DOHH2 (cell line): ENCODE measurements at regions not wholly inside any gene's neighbourhood (a gene's known extent, or its start where the extent isn't known, plus 50 kb on each side); places are given as distances from the start of the nearest gene placed in this dataset.

ENCODE experiments used
- H3F3A ChIP-seq: fragments of 200-600 bp; sonication (generic), shearing (Covaris generic); 2 replicates; pipeline ENCODE4 v1.6.0; 2016; ENCODE audit warnings: antibody characterized with exemption, mild to moderate bottlenecking; ENCODE audit not compliant: control insufficient read depth, insufficient read depth
- H3K27ac ChIP-seq: fragments of 200-600 bp; sonication (generic); 2 replicates; pipeline ENCODE4 v1.5.1; 2014; ENCODE audit warnings: low read depth, mild to moderate bottlenecking, low read length, moderate library complexity
- H3K27me3 ChIP-seq: fragments of 200-600 bp; sonication (generic); 2 replicates; pipeline ENCODE4 v1.6.1; 2014; ENCODE audit warnings: mild to moderate bottlenecking, low read length, mixed read lengths; ENCODE audit not compliant: control insufficient read depth
- H3K36me3 ChIP-seq: fragments of 200-600 bp; sonication (generic); 2 replicates; pipeline ENCODE4 v1.6.1; 2014; ENCODE audit warnings: mild to moderate bottlenecking, low read length, moderate library complexity, mixed read lengths; ENCODE audit not compliant: control insufficient read depth
- H3K4me1 ChIP-seq: fragments of 200-600 bp; sonication (generic); 2 replicates; pipeline ENCODE4 v1.6.1; 2014; ENCODE audit warnings: mild to moderate bottlenecking, low read length, mixed read lengths; ENCODE audit not compliant: control insufficient read depth
- H3K4me2 ChIP-seq: fragments of 200-600 bp; sonication (generic); 2 replicates; pipeline ENCODE4 v1.6.0; 2014; ENCODE audit warnings: mild to moderate bottlenecking, low read length, moderate library complexity
- H3K4me3 ChIP-seq: fragments of 200-600 bp; sonication (generic); 2 replicates; pipeline ENCODE4 v1.5.1; 2014; ENCODE audit warnings: mild to moderate bottlenecking, low read length, mixed read lengths
- H3K79me2 ChIP-seq: fragments of 200-600 bp; sonication (generic); 2 replicates; pipeline ENCODE4 v1.6.1; 2014; ENCODE audit warnings: mild to moderate bottlenecking, low read length, mixed read lengths; ENCODE audit not compliant: control insufficient read depth
- H3K9me2 ChIP-seq: fragments of 200-600 bp; sonication (generic); replicated peaks from 2 replicates; pipeline ENCODE4 v1.6.1; 2014; ENCODE audit warnings: mild to moderate bottlenecking, low read length, mixed read lengths; ENCODE audit not compliant: control insufficient read depth
- H3K9me3 ChIP-seq: fragments of 200-600 bp; sonication (generic); 2 replicates; pipeline ENCODE4 v1.6.1; 2014; ENCODE audit warnings: antibody characterized with exemption, low read length, mixed read lengths; ENCODE audit not compliant: control insufficient read depth, insufficient read depth
- H4K20me1 ChIP-seq: fragments of 200-600 bp; sonication (generic); 2 replicates; pipeline ENCODE4 v1.6.0; 2014; ENCODE audit warnings: low read depth, mild to moderate bottlenecking, antibody characterized with exemption, low read length, moderate library complexity; ENCODE audit not compliant: control insufficient read depth, insufficient read depth
- CTCF ChIP-seq: fragments of 200-600 bp; sonication (generic); IDR thresholded peaks from one replicate; pipeline ENCODE4 v1.5.1; 2014; ENCODE audit warnings: antibody characterized with exemption, mild to moderate bottlenecking, low read depth, low read length; ENCODE audit not compliant: poor library complexity, severe bottlenecking
- EZH2phosphoT487 ChIP-seq: fragments of 200-600 bp; sonication (generic); IDR thresholded peaks from 2 replicates; pipeline ENCODE4 v1.6.1; 2017; ENCODE audit warnings: borderline replicate concordance, mild to moderate bottlenecking, antibody characterized with exemption, low read length, moderate library complexity, mixed read lengths

- TF ChIP-seq CTCF (no peak), EZH2phosphoT487 (no peak)
- no peak overlapping the region for H3K27ac ChIP-seq
Observed at GRCh38 chr5:123951582-123951977, 439.6 kb downstream of the CSNK1G3 start.

GRCh38 chr5:123950701-123951581, 439.0 kb downstream of the CSNK1G3 start:
- H4K20me1 ChIP-seq: no peaks in the 10 kb centered on the region
- no peaks in the 10 kb centered on the region for H3K9me3 ChIP-seq
- H3K79me2 ChIP-seq: no peaks in the 10 kb centered on the region
- H3F3A ChIP-seq: no peaks in the 10 kb centered on the region
- H3K4me1 ChIP-seq: no peaks in the 10 kb centered on the region
- H3K27ac ChIP-seq: no peak overlapping the region
- no peak overlapping the region for H3K4me2 ChIP-seq
- H3K27me3 ChIP-seq: no peaks in the 10 kb centered on the region
- H3K9me2 ChIP-seq: no peaks in the 10 kb centered on the region
- TF ChIP-seq EZH2phosphoT487: no peak
- H3K36me3 ChIP-seq: no peaks in the 10 kb centered on the region
- no peak overlapping the region for H3K4me3 ChIP-seq

More at GRCh38 chr5:123951582-123951977, 439.6 kb downstream of the CSNK1G3 start:
- Histone ChIP-seq H3K27me3 (no peaks in the 10 kb centered on the region), H3K79me2 (no peaks in the 10 kb centered on the region), H3K4me3 (no peak overlapping the region), H3K4me2 (no peak overlapping the region), H3F3A (no peaks in the 10 kb centered on the region), H3K9me2 (no peaks in the 10 kb centered on the region), H3K9me3 (no peaks in the 10 kb centered on the region), H4K20me1 (no peaks in the 10 kb centered on the region), H3K4me1 (no peaks in the 10 kb centered on the region), H3K36me3 (no peaks in the 10 kb centered on the region)

GRCh38 chr5:123949807-123950340, 437.9 kb downstream of the CSNK1G3 start:
- Histone ChIP-seq H3K27ac (no peak overlapping the region), H3K4me1 (no peaks in the 10 kb centered on the region), H3K4me3 (no peak overlapping the region), H3K4me2 (no peak overlapping the region), H3K36me3 (no peaks in the 10 kb centered on the region), H3K9me2 (no peaks in the 10 kb centered on the region), H3F3A (no peaks in the 10 kb centered on the region), H3K9me3 (no peaks in the 10 kb centered on the region), H4K20me1 (no peaks in the 10 kb centered on the region), H3K79me2 (no peaks in the 10 kb centered on the region), H3K27me3 (no peaks in the 10 kb centered on the region)
- TF ChIP-seq EZH2phosphoT487 (no peak), CTCF (no peak)
